Activated CD4-positive, alpha-beta T cell treated with anti-CD3 and anti-CD28 coated beads for 48 hours (primary cell): ENCODE measurements at regions not wholly inside any gene's neighbourhood (a gene's known extent, or its start where the extent isn't known, plus 50 kb on each side); places are given as distances from the start of the nearest gene placed in this dataset.

ENCODE experiments used
- DNase-seq: peaks from one replicate; pipeline ENCODE4 v3.0.0-alpha.2; 2020

DNA sequence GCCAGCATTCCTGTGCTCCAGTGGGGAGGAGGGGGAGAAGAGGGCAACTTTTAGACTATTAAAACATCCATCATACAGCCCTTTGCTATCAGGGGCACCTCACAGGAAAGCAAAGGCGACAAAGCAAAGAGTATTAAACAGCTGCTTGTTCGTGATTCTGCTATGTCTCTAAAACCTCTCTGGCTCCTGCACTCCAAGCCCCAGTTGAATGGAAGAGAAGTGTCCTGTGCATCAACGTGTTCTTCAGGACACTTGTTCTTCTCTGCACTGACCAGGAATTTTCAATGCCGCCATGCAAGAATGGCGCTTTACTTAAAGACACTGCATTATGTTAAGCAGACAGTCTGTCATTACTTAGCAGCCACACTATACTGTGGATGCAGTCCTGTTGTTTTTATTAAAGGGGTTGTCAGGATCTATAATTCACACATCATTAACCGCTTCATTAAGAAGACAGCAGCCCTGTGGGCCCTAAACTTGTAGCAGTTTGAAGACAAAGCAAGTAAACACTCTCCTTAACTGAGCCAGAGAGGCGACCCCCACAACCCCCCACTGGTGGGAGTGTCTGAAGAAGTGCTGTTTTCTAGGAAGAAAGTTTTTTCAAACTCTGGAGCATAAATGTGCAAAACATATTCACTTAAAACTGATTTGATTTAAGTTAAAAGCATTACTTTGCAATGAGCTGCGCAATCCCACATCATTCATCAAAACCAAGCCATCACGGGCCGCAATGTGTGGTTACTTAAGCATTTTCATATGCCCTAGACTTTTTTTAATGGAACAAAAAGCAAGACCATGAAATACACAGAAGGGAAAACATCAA is 164.5 kb downstream of the ZNF608 start:
- DNase-seq: no peak

- DNase-seq: no peak
Observed at GRCh38 chr5:124580925-124581737, 165.3 kb downstream of the ZNF608 start.

DNA sequence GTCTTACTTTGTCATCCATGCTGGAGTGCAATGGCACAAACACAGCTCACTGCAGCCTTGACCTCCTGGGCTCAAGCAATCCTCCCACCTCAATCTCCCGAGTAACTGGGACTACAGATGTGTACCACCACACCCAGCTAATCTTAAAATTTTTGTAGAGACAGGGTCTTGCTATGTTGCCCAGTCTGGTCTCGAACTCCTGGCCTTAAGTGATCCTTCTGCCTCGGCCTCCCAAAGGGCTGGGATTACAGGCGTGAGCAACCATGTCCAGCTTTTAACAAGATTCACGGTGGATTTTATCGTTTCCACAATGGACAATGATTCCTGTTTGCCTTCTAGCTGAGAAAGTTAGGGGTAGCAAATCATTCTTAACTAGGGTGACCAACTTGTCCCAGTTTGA is 165.9 kb downstream of the ZNF608 start:
- no peak for DNase-seq

DNA sequence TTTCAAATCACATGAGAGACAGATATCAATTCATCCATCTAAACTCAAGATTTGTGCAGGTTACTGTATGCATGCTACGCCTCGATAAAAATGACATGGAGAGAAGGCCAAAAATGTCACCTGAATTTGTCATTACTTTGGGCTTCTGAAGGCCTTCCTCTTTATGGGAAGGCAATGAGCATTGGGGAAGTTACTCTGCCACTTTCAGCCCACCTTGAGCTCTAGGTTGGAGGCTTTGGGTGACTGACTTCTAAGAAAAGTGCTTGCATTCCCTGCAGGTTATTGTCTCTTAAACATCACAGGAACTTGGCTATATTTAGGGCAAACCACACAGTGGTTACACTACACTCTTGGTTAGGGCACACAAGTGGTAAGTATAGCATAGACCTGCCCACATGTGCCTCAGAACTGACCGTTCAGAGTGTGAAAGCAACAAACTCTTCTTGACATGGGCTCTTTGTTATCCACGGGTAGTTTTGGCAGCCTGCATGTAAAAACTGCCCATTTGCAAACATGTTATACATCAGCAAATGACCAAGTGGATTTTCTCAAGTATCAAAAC is 169.5 kb downstream of the ZNF608 start:
- DNase-seq: no peak

GRCh38 chr5:124575725-124576124 is 170.7 kb downstream of the ZNF608 start:
- DNase-seq: no peak

- no peak for DNase-seq
Observed at GRCh38 chr5:124574521-124575436, 171.7 kb downstream of the ZNF608 start.

- no peak for DNase-seq
Observed at GRCh38 chr5:124572971-124573370, 173.5 kb downstream of the ZNF608 start.

GRCh38 chr5:124570285-124571035 is 176.0 kb downstream of the ZNF608 start:
- DNase-seq: no peak

GRCh38 chr5:124566875-124567450 is 179.5 kb downstream of the ZNF608 start:
- no peak for DNase-seq

DNA sequence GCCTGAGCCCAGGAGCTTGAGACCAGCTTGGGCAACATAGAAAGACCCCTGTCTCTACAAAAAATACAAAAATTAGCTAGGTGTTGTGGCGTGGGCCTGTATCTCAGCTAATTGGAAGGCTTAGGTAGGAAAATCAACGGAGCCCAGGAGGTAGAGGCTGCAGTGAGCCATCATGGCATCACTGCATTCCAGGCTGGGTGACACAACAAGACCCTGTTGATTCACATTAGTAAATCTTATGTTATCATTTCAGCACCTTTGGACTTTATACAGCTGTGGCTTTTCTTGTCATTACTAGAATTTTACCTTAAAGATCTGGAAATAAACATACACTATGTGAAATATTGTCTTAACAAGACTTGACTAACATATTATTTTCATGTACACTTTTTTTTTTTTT is 185.0 kb downstream of the ZNF608 start:
- no peak for DNase-seq

GRCh38 chr5:124560370-124560769 is 186.1 kb downstream of the ZNF608 start:
- DNase-seq: no peak

DNA sequence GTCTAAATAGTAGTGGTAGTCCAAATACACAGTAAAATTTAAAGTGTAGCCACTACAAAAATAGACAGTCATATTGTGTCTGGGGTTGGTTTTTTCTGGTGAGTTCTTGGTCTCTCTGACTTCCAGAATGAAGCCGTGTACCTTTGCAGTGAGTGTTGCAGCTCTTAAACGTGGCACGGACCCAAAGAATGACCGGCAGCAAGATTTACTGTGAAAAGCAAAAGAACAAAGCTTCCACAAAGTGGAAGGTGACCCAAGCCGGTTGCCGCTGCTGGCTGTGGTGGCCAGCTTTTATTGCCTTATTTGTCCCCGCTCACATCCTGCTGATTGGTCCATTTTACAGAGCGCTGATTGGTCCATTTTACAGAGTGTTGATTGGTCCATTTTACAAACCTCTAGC is 188.7 kb downstream of the ZNF608 start:
- no peak for DNase-seq

- DNase-seq: no peak
Observed at GRCh38 chr5:124554746-124555578, 191.5 kb downstream of the ZNF608 start.

DNA sequence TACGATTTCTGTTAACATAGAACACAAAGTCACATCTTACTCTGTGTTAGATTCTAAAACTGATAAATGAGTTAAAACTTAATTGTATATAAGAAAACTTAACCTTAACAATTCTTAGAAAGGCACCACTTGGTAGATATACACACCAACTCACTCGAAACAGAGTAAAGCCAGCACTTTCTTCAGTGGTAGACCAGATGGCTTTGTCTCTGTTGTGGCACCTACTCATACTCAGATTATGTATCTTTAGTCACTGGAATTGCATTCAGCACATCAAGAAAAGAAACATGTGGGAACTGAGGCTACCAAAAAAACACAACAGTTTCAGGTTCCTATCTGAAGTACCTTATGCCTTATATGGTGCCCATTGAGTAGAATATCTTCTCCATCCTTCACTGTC is 192.5 kb downstream of the ZNF608 start:
- no peak for DNase-seq

DNA sequence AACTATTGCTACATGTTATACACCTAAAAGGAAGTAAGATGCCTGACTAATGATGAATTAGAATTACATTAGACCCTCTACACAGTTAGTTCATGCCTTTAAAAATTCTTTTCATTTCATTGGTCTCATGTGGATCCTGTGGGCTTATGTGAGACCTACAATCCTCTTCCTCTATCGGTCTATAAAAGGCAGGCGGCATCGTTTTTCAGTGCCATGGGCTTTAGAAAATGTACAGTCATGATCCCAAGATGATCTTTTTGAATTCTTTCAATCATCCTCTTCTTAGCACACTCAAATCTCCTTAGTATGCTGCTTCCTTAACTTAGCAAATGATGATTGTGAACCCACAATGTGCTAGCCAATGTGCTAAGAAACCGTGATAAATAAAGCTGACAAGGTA is 193.9 kb downstream of the ZNF608 start:
- DNase-seq: no peak

- no peak for DNase-seq
Observed at GRCh38 chr5:124551939-124552279, 194.5 kb downstream of the ZNF608 start.

DNA sequence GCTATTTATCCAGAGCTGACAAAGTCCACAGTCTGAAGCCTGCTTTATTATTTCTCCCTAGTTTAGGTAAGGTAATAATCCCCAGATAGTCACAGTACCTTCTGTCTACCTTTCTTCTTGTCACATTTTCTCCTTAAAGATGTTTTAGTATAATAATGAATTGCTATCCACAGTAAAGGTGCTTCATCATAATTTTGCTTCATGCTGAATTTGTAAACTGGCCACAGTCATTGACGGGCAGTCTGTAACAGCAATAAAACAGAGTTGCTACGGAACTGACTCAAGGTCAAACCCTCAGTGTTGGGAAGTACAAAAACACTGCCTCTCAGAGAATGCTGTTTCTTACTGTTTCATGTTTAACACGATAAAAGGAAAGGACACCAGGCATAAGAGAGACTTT is 195.7 kb downstream of the ZNF608 start:
- DNase-seq: no peak

GRCh38 chr5:124549891-124550436 is 196.5 kb downstream of the ZNF608 start:
- DNase-seq: no peak

DNA sequence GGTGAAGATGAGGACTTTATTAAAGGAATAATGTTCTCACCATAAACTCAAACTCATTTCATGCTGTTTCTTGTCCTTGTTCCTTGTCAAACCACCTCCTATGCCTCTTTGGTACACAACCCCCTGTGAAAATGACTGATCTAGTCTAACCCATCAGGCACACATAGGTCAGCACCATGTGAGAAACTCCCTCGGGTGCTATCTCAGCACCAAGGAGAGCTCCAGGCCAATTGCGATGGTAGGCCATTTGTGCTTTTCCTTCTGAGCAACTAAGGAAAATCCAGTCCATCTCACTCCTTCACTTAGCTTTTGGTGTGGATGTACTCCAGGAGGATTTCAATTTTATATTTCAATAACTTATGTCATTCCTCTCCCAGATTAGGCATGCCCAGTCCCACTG is 199.8 kb downstream of the ZNF608 start:
- DNase-seq: no peak

GRCh38 chr5:124544366-124545055 is 201.9 kb downstream of the ZNF608 start:
- DNase-seq: no peak
